Activated naive CD4-positive, alpha-beta T cell treated with anti-CD3 and anti-CD28 coated beads for 36 hours (primary cell): ENCODE measurements at regions not wholly inside any gene's neighbourhood (a gene's known extent, or its start where the extent isn't known, plus 50 kb on each side); places are given as distances from the start of the nearest gene placed in this dataset.

Experiments used
- CTCF ChIA-PET: fragments of 350-600 bp; sonication (Branson Sonifier 250); formaldehyde crosslinking; loops from one replicate; lab custom pipeline; 2021; ENCODE audit warnings: antibody characterized with exemption; lab: Charles Lee
- DNase-seq: peaks from one replicate; pipeline ENCODE4 v3.0.0-alpha.2; 2020
- H3K27ac Mint-ChIP-seq: one replicate; pipeline ENCODE4 v1.8.0; 2021; ENCODE audit warnings: mild to moderate bottlenecking, mixed read lengths
- H3K27me3 Mint-ChIP-seq: one replicate; pipeline ENCODE4 v1.8.0; 2021; ENCODE audit warnings: low read depth, mixed read lengths
- H3K36me3 Mint-ChIP-seq: one replicate; pipeline ENCODE4 v1.8.0; 2021; ENCODE audit warnings: low read depth, mixed read lengths
- H3K4me1 Mint-ChIP-seq: one replicate; pipeline ENCODE4 v1.8.0; 2021; ENCODE audit warnings: low read depth, mixed read lengths
- H3K4me3 Mint-ChIP-seq: one replicate; pipeline ENCODE4 v1.8.0; 2021; ENCODE audit warnings: mild to moderate bottlenecking, moderate library complexity, mixed read lengths
- H3K9me3 Mint-ChIP-seq: one replicate; pipeline ENCODE4 v1.8.0; 2021; ENCODE audit warnings: mixed read lengths
- intact Hi-C: fragments of 100-400 bp; cut with micrococcal nuclease; formaldehyde crosslinking; loops from one replicate; pipeline ENCODE4 v1.15.1; 2023

GRCh38 chr3:193835414-193835813, 242.4 kb downstream of the OPA1 start:
- peaks cover 7% of the 10 kb centered on the region for H3K27me3 Mint-ChIP-seq
- intact Hi-C loops = no loop called here
- no peaks in the 10 kb centered on the region for H3K9me3 Mint-ChIP-seq
- H3K36me3 Mint-ChIP-seq = no peaks in the 10 kb centered on the region
- H3K4me1 Mint-ChIP-seq = peaks cover 2% of the 10 kb centered on the region
- CTCF ChIA-PET = no interaction called here
- no peak overlapping the region for H3K4me3 Mint-ChIP-seq
- DNase-seq = no peak
- no peak overlapping the region for H3K27ac Mint-ChIP-seq

GRCh38 chr3:193836511-193836910, 243.5 kb downstream of the OPA1 start:
- H3K27ac Mint-ChIP-seq = no peak overlapping the region

GRCh38 chr3:193836918-193837317, 243.9 kb downstream of the OPA1 start:
- peaks cover 15% of the 10 kb centered on the region for H3K27me3 Mint-ChIP-seq
- H3K4me3 Mint-ChIP-seq = no peak overlapping the region
- H3K27ac Mint-ChIP-seq = no peak overlapping the region
- CTCF ChIA-PET = interaction anchor here (1.7 kb wide), 1 partner anchor 18 kb away, joined by 4 read pairs; no protein-coding TSS in a partner anchor
- intact Hi-C loops = no loop called here
- no peak for DNase-seq
- H3K9me3 Mint-ChIP-seq = no peaks in the 10 kb centered on the region
- H3K36me3 Mint-ChIP-seq = no peaks in the 10 kb centered on the region
- peaks cover 2% of the 10 kb centered on the region for H3K4me1 Mint-ChIP-seq

More at GRCh38 chr3:193836511-193836910, 243.5 kb downstream of the OPA1 start:
- Mint-ChIP-seq H3K36me3 (no peaks in the 10 kb centered on the region), H3K4me1 (peaks cover 2% of the 10 kb centered on the region), H3K27me3 (peaks cover 14% of the 10 kb centered on the region), H3K9me3 (no peaks in the 10 kb centered on the region), H3K4me3 (no peak overlapping the region)
- intact Hi-C loops = no loop called here
- CTCF ChIA-PET = interaction anchor here (1.7 kb wide), 1 partner anchor 18 kb away, joined by 4 read pairs; no protein-coding TSS in a partner anchor
- no peak for DNase-seq

GRCh38 chr3:193837347-193837827, 244.4 kb downstream of the OPA1 start:
- no peak for DNase-seq
- H3K9me3 Mint-ChIP-seq = no peaks in the 10 kb centered on the region
- intact Hi-C loops = no loop called here
- no peaks in the 10 kb centered on the region for H3K36me3 Mint-ChIP-seq
- CTCF ChIA-PET = interaction anchor here (1.7 kb wide), 1 partner anchor 17 kb away, joined by 4 read pairs; no protein-coding TSS in a partner anchor
- no peak overlapping the region for H3K27ac Mint-ChIP-seq
- H3K4me1 Mint-ChIP-seq = peaks cover 2% of the 10 kb centered on the region
- H3K4me3 Mint-ChIP-seq = no peak overlapping the region
- peaks cover 15% of the 10 kb centered on the region for H3K27me3 Mint-ChIP-seq

GRCh38 chr3:193840111-193840641, 247.2 kb downstream of the OPA1 start:
- Mint-ChIP-seq H3K27me3 (peaks cover 16% of the 10 kb centered on the region), H3K27ac (no peak overlapping the region), H3K4me3 (no peak overlapping the region)

GRCh38 chr3:193841581-193841980, 248.6 kb downstream of the OPA1 start:
- Mint-ChIP-seq H3K4me3 (no peak overlapping the region), H3K27ac (no peak overlapping the region), H3K27me3 (peaks cover 17% of the 10 kb centered on the region), H3K9me3 (no peaks in the 10 kb centered on the region), H3K4me1 (no peaks in the 10 kb centered on the region), H3K36me3 (no peaks in the 10 kb centered on the region)
- DNase-seq = no peak
- intact Hi-C loops = no loop called here
- CTCF ChIA-PET = no interaction called here

More at GRCh38 chr3:193840111-193840641, 247.2 kb downstream of the OPA1 start:
- CTCF ChIA-PET = no interaction called here
- H3K9me3 Mint-ChIP-seq = no peaks in the 10 kb centered on the region
- H3K4me1 Mint-ChIP-seq = no peaks in the 10 kb centered on the region
- intact Hi-C loops = no loop called here
- H3K36me3 Mint-ChIP-seq = no peaks in the 10 kb centered on the region
- DNase-seq = no peak

GRCh38 chr3:193842029-193842798, 249.2 kb downstream of the OPA1 start:
- intact Hi-C loops = no loop called here
- CTCF ChIA-PET = no interaction called here
- Mint-ChIP-seq H3K4me1 (no peaks in the 10 kb centered on the region), H3K9me3 (no peaks in the 10 kb centered on the region), H3K27me3 (peaks cover 17% of the 10 kb centered on the region), H3K4me3 (no peak overlapping the region), H3K27ac (no peak overlapping the region), H3K36me3 (no peaks in the 10 kb centered on the region)
- no peak for DNase-seq

- no peaks in the 10 kb centered on the region for H3K4me1 Mint-ChIP-seq
- H3K4me3 Mint-ChIP-seq = no peak overlapping the region
- CTCF ChIA-PET = no interaction called here
- H3K27ac Mint-ChIP-seq = no peak overlapping the region
- intact Hi-C loops = no loop called here
- peaks cover 17% of the 10 kb centered on the region for H3K27me3 Mint-ChIP-seq
- no peaks in the 10 kb centered on the region for H3K36me3 Mint-ChIP-seq
- no peak for DNase-seq
- no peaks in the 10 kb centered on the region for H3K9me3 Mint-ChIP-seq
Measured at GRCh38 chr3:193842832-193843473, 249.9 kb downstream of the OPA1 start.

- H3K36me3 Mint-ChIP-seq = no peaks in the 10 kb centered on the region
- CTCF ChIA-PET = no interaction called here
- no peaks in the 10 kb centered on the region for H3K9me3 Mint-ChIP-seq
- H3K4me1 Mint-ChIP-seq = no peaks in the 10 kb centered on the region
- DNase-seq = no peak
- H3K27ac Mint-ChIP-seq = no peak overlapping the region
- intact Hi-C loops = no loop called here
- peaks cover 15% of the 10 kb centered on the region for H3K27me3 Mint-ChIP-seq
- no peak overlapping the region for H3K4me3 Mint-ChIP-seq
Measured at GRCh38 chr3:193843474-193844301, 250.7 kb downstream of the OPA1 start.

- no peak overlapping the region for H3K4me3 Mint-ChIP-seq
- H3K9me3 Mint-ChIP-seq = no peaks in the 10 kb centered on the region
- H3K4me1 Mint-ChIP-seq = no peaks in the 10 kb centered on the region
- DNase-seq = no peak
- peaks cover 15% of the 10 kb centered on the region for H3K27me3 Mint-ChIP-seq
- intact Hi-C loops = no loop called here
- CTCF ChIA-PET = no interaction called here
- no peak overlapping the region for H3K27ac Mint-ChIP-seq
- H3K36me3 Mint-ChIP-seq = no peaks in the 10 kb centered on the region
Measured at GRCh38 chr3:193844472-193844871, 251.5 kb downstream of the OPA1 start.

GRCh38 chr3:193845144-193845543, 252.1 kb downstream of the OPA1 start:
- H3K27ac Mint-ChIP-seq = no peak overlapping the region
- no peaks in the 10 kb centered on the region for H3K36me3 Mint-ChIP-seq
- intact Hi-C loops = no loop called here
- no peaks in the 10 kb centered on the region for H3K4me1 Mint-ChIP-seq
- H3K4me3 Mint-ChIP-seq = no peak overlapping the region
- H3K27me3 Mint-ChIP-seq = peaks cover 12% of the 10 kb centered on the region
- H3K9me3 Mint-ChIP-seq = no peaks in the 10 kb centered on the region
- CTCF ChIA-PET = interaction anchor here (0.6 kb wide), 1 partner anchor 1361 kb away, joined by 3 read pairs; no protein-coding TSS in a partner anchor
- no peak for DNase-seq

- no peak overlapping the region for H3K4me3 Mint-ChIP-seq
- no peaks in the 10 kb centered on the region for H3K4me1 Mint-ChIP-seq
- H3K27ac Mint-ChIP-seq = no peak overlapping the region
- CTCF ChIA-PET = interaction anchor here (0.6 kb wide), 1 partner anchor 25 kb away, joined by 4 read pairs; no protein-coding TSS in a partner anchor
- H3K9me3 Mint-ChIP-seq = no peaks in the 10 kb centered on the region
- intact Hi-C loops = no loop called here
- DNase-seq = no peak
- peaks cover 4% of the 10 kb centered on the region for H3K27me3 Mint-ChIP-seq
- H3K36me3 Mint-ChIP-seq = no peaks in the 10 kb centered on the region
Measured at GRCh38 chr3:193846569-193846968, 253.6 kb downstream of the OPA1 start.
